Neural progenitor cell (in vitro differentiated cells): ENCODE measurements at regions not wholly inside any gene's neighbourhood (a gene's known extent, or its start where the extent isn't known, plus 50 kb on each side); places are given as distances from the start of the nearest gene placed in this dataset.

Experiments used
- EZH2 ChIP-seq: fragments of 200-600 bp; sonication (generic); IDR thresholded peaks from 2 replicates; pipeline ENCODE4 v1.6.1; 2017; ENCODE audit warnings: antibody characterized with exemption, mild to moderate bottlenecking, moderate library complexity
- EZH2phosphoT487 ChIP-seq: fragments of 200-600 bp; sonication (generic); IDR thresholded peaks from 2 replicates; pipeline ENCODE4 v1.6.1; 2017; ENCODE audit warnings: antibody characterized with exemption
- TF ChIP-seq, protein P1 (sequence below): fragments of 200-600 bp; sonication (generic); IDR thresholded peaks from 2 replicates; pipeline ENCODE4 v1.5.1; 2017; ENCODE audit warnings: antibody characterized with exemption, mild to moderate bottlenecking

DNA sequence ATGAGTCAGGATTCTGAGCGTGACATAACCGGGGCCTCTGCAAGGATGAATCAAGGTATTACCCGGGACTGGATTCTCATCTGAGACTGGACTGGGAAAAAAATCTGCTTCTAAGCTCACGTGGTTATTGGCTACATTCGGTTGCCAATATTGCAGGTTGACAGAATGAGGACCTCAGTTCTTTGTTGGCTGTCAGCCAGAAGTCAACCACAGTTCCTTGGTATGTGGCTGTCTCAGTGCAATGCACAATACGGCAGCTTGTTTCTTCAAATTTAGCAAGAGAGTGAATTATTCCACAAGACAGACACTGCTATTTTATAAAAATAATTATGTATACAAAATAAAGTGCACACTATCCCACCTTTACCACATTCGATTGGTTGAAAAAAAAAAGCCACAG, 424.2 kb downstream of the KLHL4 start:
- TF ChIP-seq, protein P1, sequence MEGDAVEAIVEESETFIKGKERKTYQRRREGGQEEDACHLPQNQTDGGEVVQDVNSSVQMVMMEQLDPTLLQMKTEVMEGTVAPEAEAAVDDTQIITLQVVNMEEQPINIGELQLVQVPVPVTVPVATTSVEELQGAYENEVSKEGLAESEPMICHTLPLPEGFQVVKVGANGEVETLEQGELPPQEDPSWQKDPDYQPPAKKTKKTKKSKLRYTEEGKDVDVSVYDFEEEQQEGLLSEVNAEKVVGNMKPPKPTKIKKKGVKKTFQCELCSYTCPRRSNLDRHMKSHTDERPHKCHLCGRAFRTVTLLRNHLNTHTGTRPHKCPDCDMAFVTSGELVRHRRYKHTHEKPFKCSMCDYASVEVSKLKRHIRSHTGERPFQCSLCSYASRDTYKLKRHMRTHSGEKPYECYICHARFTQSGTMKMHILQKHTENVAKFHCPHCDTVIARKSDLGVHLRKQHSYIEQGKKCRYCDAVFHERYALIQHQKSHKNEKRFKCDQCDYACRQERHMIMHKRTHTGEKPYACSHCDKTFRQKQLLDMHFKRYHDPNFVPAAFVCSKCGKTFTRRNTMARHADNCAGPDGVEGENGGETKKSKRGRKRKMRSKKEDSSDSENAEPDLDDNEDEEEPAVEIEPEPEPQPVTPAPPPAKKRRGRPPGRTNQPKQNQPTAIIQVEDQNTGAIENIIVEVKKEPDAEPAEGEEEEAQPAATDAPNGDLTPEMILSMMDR: no peak
- TF ChIP-seq EZH2 (no peak), EZH2phosphoT487 (no peak)
